COLO668 (cell line): ENCODE measurements at regions not wholly inside any gene's neighbourhood (a gene's known extent, or its start where the extent isn't known, plus 50 kb on each side); places are given as distances from the start of the nearest gene placed in this dataset.
"Not testable (repeated sequence)": the region's sequence is repeated elsewhere in the genome, so short reads cannot be mapped to it uniquely, and the experiment has no call there.

Source experiments
- DNase-seq: peaks from one replicate; lab custom pipeline; 2025; ENCODE audit not compliant: unreplicated experiment; lab: John Stamatoyannopoulos, UW

DNA sequence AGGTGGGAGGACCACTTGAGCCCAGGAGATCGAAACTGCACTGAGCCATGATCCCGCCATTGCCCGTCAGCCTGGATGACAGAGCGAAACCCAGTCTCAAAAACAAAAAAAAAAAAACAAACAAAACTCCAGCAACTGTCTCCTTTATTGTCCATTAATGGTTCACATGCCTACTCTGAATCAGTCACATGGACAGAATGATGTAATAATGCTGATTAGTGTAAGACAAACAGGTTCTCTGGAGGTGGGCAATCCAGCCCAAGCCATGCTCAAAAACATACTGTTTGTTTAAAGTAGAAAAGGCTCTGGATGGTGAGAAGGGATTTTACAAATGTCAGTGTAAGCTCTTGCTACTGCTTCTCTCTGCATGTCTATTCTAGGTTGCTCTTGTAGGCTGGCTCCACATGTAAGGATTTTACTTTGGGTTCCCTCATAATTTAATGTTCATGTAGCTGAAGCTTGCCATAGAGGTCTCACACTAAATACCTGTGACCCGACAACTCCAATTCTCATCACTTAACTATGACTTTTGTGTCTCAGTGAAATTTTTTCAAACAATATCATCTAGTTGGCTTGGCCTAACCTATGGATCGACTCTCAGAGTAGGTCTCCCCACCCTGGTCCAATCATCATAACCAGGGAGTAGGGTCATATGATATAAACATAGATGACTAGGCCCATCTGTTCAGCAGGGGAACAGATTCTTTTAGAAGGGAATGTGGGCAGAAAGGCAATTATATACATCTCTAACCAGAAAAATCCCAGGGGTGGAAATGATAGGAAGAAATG lies 83.9 kb upstream of the SLC39A10 start:
- DNase-seq: no peak

GRCh38 chr2:195570329-195570728 lies 86.7 kb upstream of the SLC39A10 start:
- no peak for DNase-seq

DNA sequence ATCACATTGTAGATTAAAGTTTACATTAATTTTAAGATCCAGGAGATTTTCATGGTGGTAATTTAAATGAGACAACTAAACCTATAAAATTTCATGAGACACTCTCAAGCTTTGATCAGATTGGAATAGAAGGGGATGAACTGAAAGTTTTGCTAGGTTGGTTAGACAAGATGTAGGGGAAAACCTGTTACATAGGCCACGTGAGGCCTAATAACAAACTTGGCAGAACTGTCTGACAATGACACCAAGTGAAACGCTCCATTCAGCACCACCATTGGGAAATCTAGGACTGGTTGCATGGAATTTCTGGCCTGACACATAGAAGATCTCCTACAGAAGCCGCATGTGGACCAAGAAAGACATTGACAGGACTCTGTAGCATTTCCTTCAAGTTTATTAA lies 87.8 kb upstream of the SLC39A10 start:
- DNase-seq: no peak

DNA sequence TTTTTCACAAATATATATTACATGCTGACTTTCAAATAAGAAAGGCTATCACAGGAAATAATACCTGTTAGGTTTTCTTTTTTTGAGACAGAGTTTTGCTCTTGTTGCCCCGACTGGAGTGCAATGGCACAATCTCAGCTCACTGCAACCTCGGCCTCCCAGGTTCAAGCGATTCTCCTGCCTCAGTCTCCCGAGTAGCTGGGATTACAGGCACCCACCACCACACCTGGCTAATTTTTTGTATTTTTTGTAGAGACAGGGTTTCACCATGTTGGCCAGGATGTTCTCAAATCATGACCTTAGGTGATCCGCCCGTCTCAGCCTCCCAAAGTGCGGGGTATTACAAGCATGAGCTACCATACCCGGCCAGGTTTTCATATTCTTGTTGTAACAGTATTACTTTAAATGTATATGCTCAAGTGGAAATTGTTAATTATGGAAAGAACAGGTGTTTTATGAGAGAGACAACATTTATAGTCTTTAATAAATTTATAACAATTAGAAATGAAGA lies 92.3 kb upstream of the SLC39A10 start:
- DNase-seq: not testable (repeated sequence)

- DNase-seq: no peak
Measured at GRCh38 chr2:195563857-195564512, 93.0 kb upstream of the SLC39A10 start.

GRCh38 chr2:195562570-195563566 lies 94.2 kb upstream of the SLC39A10 start:
- DNase-seq: no peak

DNA sequence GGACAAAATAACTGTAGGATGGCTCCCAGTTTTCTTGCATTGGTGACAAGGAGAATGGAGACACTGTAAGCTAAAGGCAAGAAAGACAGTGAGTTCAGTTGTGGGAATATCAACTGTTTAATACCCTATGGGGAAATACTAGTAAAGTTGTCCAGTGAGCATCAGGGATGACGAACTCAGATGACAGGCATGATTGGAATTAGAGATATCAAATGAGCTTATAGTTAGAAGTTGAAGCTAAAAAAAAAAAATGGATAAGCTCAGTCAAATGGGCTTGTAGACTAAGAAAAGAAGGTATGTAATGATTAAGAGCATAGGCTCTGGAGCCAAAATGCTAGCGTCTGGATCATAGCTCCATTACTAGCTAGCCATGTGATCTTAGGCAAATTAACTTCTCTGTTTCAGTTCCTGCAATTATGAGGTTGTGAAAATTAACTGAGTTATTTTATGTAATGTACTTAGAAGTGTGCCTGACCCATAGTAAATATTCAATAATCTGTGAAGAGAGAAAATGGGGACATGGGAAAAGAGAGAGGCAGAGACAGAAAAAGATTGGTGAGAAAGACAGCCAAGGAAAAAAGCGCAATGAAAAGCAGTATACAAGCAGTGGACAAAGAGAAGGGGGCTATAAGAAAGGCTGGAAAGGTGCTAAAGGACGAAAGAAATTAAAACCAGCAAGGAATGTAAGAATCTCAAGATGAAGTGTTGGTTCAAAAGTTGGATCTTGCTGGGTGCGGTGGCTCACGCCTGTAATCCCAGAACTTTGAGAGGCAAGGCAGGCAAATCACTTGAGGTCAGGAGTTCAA lies 95.7 kb upstream of the SLC39A10 start:
- DNase-seq: no peak

DNA sequence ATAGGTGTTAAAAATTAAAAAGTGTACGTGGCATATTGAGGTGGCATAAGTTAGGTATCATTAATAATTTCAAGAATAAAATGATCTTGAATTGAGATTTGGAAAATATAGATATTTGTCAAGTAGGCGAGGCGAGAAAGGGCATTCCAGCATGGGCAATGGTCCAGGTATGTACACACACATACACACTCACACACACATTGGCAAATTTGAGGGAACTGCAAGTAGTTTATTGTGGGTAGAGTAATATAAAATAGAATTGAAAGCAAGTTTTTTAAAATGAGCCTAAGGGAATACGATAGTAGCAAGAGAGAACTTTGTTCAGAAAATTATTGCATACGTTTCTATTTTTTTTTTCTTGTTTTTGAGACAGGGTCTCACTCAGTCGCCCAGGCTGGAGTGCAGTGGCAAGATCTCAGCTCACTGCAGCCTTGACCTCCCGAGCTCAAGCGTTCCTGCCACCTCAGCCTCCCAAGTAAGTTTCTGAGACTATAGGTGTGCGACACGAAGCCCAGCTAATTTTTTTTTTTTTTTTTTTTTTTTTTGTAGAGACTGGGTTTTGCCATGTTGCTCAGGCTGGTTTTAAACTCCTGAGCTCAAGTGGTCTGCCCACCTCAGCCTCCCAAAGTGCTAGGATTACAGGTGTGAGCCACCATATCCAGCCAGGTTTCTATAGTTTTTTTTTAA lies 96.7 kb upstream of the SLC39A10 start:
- no peak for DNase-seq

DNA sequence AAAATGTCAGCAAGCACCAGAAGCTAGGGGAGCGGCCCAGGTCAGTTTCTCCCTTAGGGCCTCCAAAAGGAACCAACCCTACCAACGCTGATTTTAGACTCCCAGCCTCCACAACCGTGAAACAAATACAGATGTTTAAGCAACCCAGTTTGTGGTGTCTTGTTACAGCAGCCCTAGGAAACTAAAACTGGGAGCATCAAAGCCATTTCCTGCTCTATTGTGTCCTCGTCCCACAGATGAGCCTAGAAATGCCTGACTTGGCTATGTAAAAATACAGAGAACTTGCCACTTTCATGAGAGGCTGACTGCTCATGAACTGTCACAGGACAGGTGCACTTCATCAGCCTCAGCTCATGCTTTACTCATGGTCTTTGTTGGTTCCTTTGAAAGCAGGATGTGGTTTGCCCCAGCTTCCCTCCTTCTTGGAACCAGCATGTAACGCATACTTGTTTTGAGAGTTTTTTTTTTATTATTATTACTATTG lies 97.6 kb upstream of the SLC39A10 start:
- no peak for DNase-seq

DNA sequence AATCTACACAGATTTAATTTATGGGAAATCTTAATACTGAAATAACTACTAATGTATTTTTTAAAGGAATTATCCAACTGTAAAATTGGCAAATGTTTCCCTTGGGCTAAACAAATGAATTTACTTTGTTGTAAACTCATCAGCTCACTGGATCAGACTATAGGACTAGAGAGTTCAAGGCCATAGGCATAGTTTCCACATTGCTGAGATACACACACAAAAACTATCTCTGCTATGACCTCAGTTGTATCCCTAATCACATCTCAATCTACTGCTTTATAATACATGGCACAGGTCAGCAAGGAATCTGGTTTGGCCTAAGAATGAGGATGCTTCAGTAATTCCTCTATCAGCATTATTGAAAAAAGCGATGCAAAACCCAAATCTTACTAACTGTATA lies 101.1 kb upstream of the SLC39A10 start:
- no peak for DNase-seq

GRCh38 chr2:195552581-195552980 lies 104.4 kb upstream of the SLC39A10 start:
- no peak for DNase-seq

DNA sequence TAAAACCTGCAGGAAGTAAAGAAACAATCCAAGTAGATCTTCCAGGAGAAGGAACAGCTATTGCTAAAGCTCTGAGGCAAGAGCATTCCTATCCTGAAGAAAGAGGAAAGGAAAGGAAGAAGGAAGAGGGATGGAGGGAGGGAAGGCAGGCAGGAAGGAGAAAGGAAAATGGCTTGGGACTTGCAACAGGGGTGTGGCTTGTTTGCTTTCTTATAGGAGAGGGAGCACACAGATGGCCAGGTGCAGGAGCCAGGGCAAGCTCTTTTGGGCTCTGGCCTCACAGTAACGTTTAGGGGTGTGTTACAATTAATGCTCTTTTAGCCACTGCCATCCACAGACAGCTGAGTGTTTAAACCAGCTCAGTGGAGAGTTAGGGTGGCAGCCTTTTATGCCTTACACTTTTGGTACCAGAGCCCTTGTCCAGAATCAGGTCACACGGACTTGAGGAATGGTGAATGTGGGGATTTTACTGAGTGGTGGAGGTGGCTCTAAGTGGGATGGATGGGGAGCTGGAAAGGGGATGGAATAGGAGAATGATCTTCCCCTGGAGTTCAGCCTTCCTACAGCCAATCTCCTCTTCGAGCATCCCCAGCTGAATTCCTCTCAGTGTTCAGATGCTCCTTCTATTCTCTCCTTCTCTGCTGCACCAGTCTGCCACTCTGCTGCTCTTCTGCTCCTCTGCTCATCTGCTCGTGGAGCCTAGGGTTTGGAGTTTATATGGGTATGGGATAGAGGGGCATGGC lies 108.7 kb upstream of the SLC39A10 start:
- DNase-seq: no peak

- DNase-seq: not testable (repeated sequence)
Measured at GRCh38 chr2:195547268-195547840, 109.7 kb upstream of the SLC39A10 start.

DNA sequence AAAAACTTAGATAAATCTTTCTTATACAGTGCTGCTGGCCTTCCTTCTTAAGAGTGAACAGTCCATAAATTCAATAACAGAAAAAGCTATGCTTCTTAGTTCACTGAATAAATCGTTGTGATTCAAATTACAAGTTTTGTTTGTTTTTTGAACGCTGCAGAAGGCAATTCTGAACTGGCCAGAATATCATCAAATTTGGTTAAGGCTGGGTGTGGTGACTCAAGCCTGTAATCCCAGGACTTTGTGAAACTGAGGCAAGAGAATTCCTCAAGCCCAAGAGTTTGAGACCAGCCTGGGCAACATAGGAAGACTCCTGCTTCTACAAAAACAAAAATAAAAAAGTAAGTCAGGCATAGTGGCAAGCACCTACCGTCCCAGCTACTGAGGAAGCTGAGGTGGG lies 111.2 kb upstream of the SLC39A10 start:
- no peak for DNase-seq

DNA sequence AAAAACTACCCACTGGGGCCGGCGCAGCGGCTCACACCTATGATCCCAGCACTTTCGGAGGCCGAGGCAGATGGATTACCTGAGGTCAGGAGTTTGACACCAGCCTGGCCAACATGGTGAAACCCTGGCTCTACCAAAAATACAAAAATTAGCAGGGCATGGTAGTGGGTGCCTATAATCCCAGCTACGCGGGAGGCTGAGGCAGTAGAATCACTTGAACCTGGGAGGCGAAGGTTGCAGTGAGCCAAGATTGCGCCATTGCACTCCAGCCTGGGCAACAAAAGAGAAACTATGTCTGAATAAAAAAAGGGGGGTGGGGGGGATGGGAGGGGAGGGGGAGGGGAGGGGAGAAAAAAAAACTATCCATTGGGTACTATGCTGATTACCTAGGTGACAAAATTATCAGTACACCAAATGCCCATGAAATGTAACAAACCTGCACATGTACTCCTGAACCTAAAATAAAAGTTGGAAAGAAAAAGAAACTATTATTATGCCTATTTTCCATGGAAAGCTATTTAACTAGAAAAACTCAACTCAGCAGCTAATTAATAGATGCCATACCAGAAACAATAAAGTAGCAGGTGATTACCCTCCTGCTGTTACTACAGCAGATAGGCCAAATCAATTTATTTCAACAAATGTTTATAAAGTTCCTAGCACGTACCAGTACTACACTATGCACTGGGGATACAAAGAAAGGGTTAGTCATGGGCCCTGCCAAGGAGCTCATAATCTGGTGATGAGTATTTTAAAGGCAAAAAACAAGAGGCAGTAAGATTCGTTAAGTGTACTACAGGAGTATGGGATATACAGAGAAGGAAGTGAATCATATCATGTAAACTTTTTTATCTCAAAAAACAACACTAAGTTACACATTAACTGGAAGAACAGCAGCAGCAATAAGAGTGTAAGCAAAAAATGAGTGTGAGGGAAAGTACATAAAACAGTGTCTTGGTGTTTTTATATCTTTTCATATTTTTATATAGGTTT lies 112.8 kb upstream of the SLC39A10 start:
- no peak for DNase-seq

DNA sequence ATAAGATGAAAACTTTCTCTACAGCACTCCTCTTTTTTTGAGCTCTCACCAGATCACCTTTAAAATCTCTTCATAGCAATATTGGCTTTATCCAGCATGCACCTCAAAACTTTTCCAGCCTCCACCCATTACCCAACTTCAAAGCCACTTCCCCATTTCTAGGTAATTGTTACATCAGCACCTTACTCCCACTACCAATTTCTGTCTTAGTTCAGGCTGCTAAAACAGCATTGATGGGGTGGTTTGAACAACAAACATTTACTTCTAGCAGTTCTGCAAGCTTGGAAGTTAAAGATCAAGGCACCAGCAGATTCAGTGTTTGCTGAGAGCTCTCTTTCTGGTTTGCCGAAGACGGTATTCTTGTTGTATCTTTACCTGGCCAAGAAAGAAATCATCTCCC lies 114.0 kb upstream of the SLC39A10 start:
- DNase-seq: no peak

DNA sequence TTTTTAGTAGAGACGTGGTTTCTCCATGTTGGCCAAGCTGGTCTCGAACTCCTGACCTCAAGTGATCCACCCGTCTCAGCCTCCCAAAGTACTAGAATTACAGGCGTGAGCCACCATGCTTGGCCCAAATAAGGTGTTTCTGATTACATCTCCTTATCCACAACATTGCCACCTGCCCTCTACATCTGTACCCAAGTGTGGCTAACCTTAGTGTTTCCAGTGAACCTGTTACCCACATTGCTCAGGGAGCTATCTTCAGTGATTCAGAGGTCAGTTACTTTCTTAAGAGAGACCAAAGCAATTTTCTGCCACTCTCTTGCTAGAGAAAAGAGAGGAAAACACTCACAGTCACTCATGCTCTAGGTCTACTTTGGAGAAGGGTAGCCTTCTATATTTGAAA lies 115.0 kb upstream of the SLC39A10 start:
- DNase-seq: no peak
